Tibial artery (tissue), 4 donors: ENCODE measurements at regions not wholly inside any gene's neighbourhood (a gene's known extent, or its start where the extent isn't known, plus 50 kb on each side); places are given as distances from the start of the nearest gene placed in this dataset.

Experiments
- DNase-seq, 2 donors: peaks; one replicate each; pipeline ENCODE4 v3.0.0-alpha.2; 2019
- H3K27ac ChIP-seq, 2 donors: fragments of 200-600 bp; sonication (generic) in 1 of 2; 1 replicate in 1 of 2; 2 replicates in 1 of 2; pipeline ENCODE4 v1.5.1; 2018 to 2019; ENCODE audit warnings: mild to moderate bottlenecking in 1 of 2
- H3K27me3 ChIP-seq, 2 donors: fragments of 200-600 bp; sonication (generic) in 1 of 2; one replicate each; pipeline versions ENCODE4 v1.5.1 to v1.6.0; 2016 to 2019
- H3K36me3 ChIP-seq, 3 donors: fragments of 200-600 bp; sonication (generic) in 2 of 3; one replicate each; pipeline ENCODE4 v1.5.1; 2016 to 2019; ENCODE audit warnings: mild to moderate bottlenecking in 2 of 3
- H3K4me1 ChIP-seq, 4 donors: fragments of 200-600 bp; sonication (generic) in 2 of 4; 1 replicate in 3 of 4; 2 replicates in 1 of 4; pipeline ENCODE4 v1.5.1; 2016 to 2019
- H3K4me3 ChIP-seq, 2 donors: fragments of 200-600 bp; sonication (generic) in 1 of 2; 1 replicate in 1 of 2; 2 replicates in 1 of 2; pipeline ENCODE4 v1.5.1; 2018 to 2019; ENCODE audit warnings: mild to moderate bottlenecking in 2 of 2
- H3K9me3 ChIP-seq, 3 donors: fragments of 200-600 bp; sonication (generic) in 1 of 3; one replicate each; pipeline ENCODE4 v1.5.1; 2016 to 2019
- intact Hi-C: fragments of 100-400 bp; cut with DNase I; formaldehyde crosslinking; loops from one replicate; pipeline ENCODE4 v1.15.0; 2023; ENCODE audit warnings: low total_unique reads
- TF ChIP-seq, protein P1 (sequence below), 2 experiments: fragments of 200-600 bp in 1 of 2; fragments of 450-650 bp in 1 of 2; IDR thresholded peaks; one replicate each; pipeline ENCODE4 v1.5.1; 2017 to 2019; ENCODE audit warnings: antibody characterized with exemption in 2 of 2, mild to moderate bottlenecking in 1 of 2, moderate library complexity in 1 of 2

GRCh38 chr3:64375737-64376136 is 150.5 kb upstream of the PRICKLE2 start:
- no peaks in the 10 kb centered on the region for H3K4me1 ChIP-seq
- intact Hi-C loops, result no loop called here
- no peaks in the 10 kb centered on the region for H3K27me3 ChIP-seq
- TF ChIP-seq, protein P1, sequence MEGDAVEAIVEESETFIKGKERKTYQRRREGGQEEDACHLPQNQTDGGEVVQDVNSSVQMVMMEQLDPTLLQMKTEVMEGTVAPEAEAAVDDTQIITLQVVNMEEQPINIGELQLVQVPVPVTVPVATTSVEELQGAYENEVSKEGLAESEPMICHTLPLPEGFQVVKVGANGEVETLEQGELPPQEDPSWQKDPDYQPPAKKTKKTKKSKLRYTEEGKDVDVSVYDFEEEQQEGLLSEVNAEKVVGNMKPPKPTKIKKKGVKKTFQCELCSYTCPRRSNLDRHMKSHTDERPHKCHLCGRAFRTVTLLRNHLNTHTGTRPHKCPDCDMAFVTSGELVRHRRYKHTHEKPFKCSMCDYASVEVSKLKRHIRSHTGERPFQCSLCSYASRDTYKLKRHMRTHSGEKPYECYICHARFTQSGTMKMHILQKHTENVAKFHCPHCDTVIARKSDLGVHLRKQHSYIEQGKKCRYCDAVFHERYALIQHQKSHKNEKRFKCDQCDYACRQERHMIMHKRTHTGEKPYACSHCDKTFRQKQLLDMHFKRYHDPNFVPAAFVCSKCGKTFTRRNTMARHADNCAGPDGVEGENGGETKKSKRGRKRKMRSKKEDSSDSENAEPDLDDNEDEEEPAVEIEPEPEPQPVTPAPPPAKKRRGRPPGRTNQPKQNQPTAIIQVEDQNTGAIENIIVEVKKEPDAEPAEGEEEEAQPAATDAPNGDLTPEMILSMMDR (IDR thresholded peaks at IDR 0.05), result no peak
- DNase-seq, result no peak
- H3K9me3 ChIP-seq, result peaks cover 0 to 5% (median 0%) of the 10 kb centered on the region in 3 donors
- H3K36me3 ChIP-seq, result no peaks in the 10 kb centered on the region
- H3K27ac ChIP-seq, result no peak overlapping the region
- H3K4me3 ChIP-seq, result no peak overlapping the region

GRCh38 chr3:64369390-64369789 is 144.1 kb upstream of the PRICKLE2 start:
- no peaks in the 10 kb centered on the region for H3K27me3 ChIP-seq
- H3K9me3 ChIP-seq, result no peaks in the 10 kb centered on the region
- intact Hi-C loops, result no loop called here
- H3K4me1 ChIP-seq, result no peaks in the 10 kb centered on the region
- DNase-seq, result no peak
- no peak overlapping the region for H3K4me3 ChIP-seq
- TF ChIP-seq, protein P1 (IDR thresholded peaks at IDR 0.05), result no peak
- H3K27ac ChIP-seq, result no peak overlapping the region
- H3K36me3 ChIP-seq, result no peaks in the 10 kb centered on the region

DNA sequence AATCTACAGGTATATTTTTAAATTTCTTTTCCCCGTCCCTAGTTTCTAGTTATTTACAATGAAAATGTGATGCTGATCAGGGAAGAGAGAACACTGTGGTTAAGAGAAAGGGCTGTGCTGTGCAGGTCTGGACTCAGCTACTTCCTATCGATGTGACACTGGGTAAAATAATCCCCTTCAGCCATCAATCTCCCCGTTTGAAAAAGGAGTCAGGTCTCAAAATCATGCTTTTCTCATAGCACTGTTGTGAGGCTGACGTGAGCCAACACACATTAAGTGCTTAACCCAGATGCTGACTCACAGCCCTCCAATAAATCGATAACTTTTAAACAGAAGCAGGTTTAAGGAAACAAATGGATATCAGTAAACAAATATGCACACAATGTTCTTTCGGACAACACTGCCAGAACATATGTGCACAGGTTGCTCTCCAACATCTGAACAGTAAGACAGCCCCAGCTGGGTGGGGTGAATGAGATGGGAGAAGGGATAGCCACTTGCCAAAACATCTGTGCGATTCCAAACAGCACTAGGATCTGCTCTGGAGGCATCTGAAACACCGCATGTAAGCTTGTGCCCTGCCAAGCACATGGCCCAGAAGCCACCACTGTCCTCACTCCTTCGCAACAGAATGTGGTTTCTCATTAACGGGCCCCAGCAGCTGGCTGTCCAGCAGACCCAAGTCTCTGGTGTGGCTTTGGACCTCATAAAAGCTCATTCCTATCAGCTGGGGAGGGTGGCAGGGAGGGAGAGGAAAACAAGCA is 143.2 kb upstream of the PRICKLE2 start:
- Histone ChIP-seq H3K36me3 (no peaks in the 10 kb centered on the region), H3K4me1 (no peaks in the 10 kb centered on the region), H3K4me3 (no peak overlapping the region), H3K27me3 (no peaks in the 10 kb centered on the region), H3K9me3 (no peaks in the 10 kb centered on the region), H3K27ac (no peak overlapping the region)
- intact Hi-C loops, result no loop called here
- TF ChIP-seq, protein P1 (IDR thresholded peaks at IDR 0.05), result no peak
- DNase-seq, result no peak

DNA sequence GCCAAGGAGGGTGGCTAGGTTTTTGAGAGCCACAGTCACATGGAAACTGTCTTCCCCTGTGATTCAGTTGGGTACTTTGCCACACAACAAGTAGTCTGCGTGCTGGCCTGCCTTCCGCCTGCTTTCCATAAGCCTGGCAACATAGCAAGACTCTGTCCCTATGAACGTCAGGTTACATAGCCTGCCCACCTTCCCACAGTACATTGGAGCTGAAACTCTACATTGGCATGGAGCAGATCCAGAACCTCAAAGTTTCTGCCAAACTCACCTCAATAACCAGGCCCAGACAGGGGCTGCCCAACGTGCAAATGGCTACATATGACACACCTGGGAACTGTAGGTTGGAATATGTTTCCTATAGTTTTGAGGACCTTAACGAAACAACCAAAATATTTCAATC is 140.6 kb upstream of the PRICKLE2 start:
- Histone ChIP-seq H3K4me3 (no peak overlapping the region), H3K4me1 (no peaks in the 10 kb centered on the region), H3K27ac (no peak overlapping the region), H3K36me3 (no peaks in the 10 kb centered on the region), H3K9me3 (no peaks in the 10 kb centered on the region), H3K27me3 (no peaks in the 10 kb centered on the region)
- intact Hi-C loops, result no loop called here
- TF ChIP-seq, protein P1 (IDR thresholded peaks at IDR 0.05), result no peak
- DNase-seq, result no peak

GRCh38 chr3:64363842-64364241 is 138.6 kb upstream of the PRICKLE2 start:
- Histone ChIP-seq H3K4me3 (no peak overlapping the region), H3K36me3 (no peaks in the 10 kb centered on the region), H3K27ac (no peak overlapping the region), H3K27me3 (no peaks in the 10 kb centered on the region), H3K9me3 (no peaks in the 10 kb centered on the region), H3K4me1 (no peaks in the 10 kb centered on the region)
- intact Hi-C loops, result no loop called here
- TF ChIP-seq, protein P1 (IDR thresholded peaks at IDR 0.05), result no peak
- no peak for DNase-seq
